ENCODE measurements at regions not wholly inside any gene's neighbourhood (a gene's known extent, or its start where the extent isn't known, plus 50 kb on each side); places are given as distances from the start of the nearest gene placed in this dataset.

- TF ChIP-seq CTCF (IDR thresholded peaks at IDR 0.05): no peak
- no peak for TF ChIP-seq ZFX (IDR thresholded peaks at IDR 0.05; ENCODE audit: borderline replicate concordance)
These were observed 294.1 kb downstream of the KCNRG start for GRCh38 chr13:50309318-50309717.
